ENCODE measurements at regions not wholly inside any gene's neighbourhood (a gene's known extent, or its start where the extent isn't known, plus 50 kb on each side); places are given as distances from the start of the nearest gene placed in this dataset.

GRCh38 chr16:85998171-85998867 lies 99.4 kb downstream of the IRF8 start:
- TF ChIP-seq NFYB (IDR thresholded peaks at IDR 0.05; ENCODE audit: insufficient read depth, low read depth, low read length) = no peak
- TF ChIP-seq MAX (IDR thresholded peaks at IDR 0.05; ENCODE audit: low read depth, low read length) = no peak
- TF ChIP-seq CTCF (IDR thresholded peaks at IDR 0.05 in 2 of 3, conservative IDR thresholded peaks at IDR 0.05 in 1 of 3; ENCODE audit: control insufficient read depth in 2 of 3, extremely low read depth in 1 of 3, insufficient read depth in 1 of 3, low read depth in 3 of 3, low read length in 3 of 3) = no peak
- TF ChIP-seq POLR2AphosphoS2 (IDR thresholded peaks at IDR 0.05; ENCODE audit: low read depth, low read length) = no peak

Measured in GM12878 (cell line).